A673 (cell line): ENCODE measurements at regions not wholly inside any gene's neighbourhood (a gene's known extent, or its start where the extent isn't known, plus 50 kb on each side); places are given as distances from the start of the nearest gene placed in this dataset.

ENCODE experiments used
- BruUV-seq: library from RNA; stranded (reverse); fragments of 400-500 nt; replicated peaks from 2 replicates; lab custom pipeline; 2021; lab: Mats Ljungman, UMichigan
- CTCF ChIA-PET: fragments of 300-600 bp; sonication (Branson Sonifier 250); formaldehyde crosslinking; loops from one replicate; lab custom pipeline; 2022; ENCODE audit warnings: antibody characterized with exemption; lab: Charles Lee
- POLR2A ChIA-PET: fragments of 300-600 bp; sonication (Branson Sonifier 250); formaldehyde crosslinking; loops from one replicate; lab custom pipeline; 2022; ENCODE audit warnings: antibody characterized with exemption; ENCODE audit not compliant: low non-redundant PET; lab: Charles Lee
- DNase-seq: peaks from one replicate; pipeline ENCODE4 v3.0.0-alpha.2; 2015; ENCODE audit warnings: low spot score
- H3K27ac ChIP-seq: fragments of 200-600 bp; sonication (generic); 2 replicates; pipeline ENCODE4 v1.5.1; 2016; ENCODE audit warnings: mixed run types, low read depth, mild to moderate bottlenecking, mixed read lengths, antibody characterized with exemption, low read length; ENCODE audit not compliant: poor library complexity, severe bottlenecking
- H3K27me3 ChIP-seq: fragments of 200-600 bp; sonication (generic); replicated peaks from 2 replicates; pipeline ENCODE4 v1.6.1; 2017; ENCODE audit warnings: mixed run types, low read depth, mild to moderate bottlenecking, mixed read lengths, antibody characterized with exemption, low read length; ENCODE audit not compliant: insufficient read depth, poor library complexity
- H3K36me3 ChIP-seq: fragments of 200-600 bp; sonication (generic); 2 replicates; pipeline ENCODE4 v1.6.1; 2016; ENCODE audit warnings: mixed run types, mild to moderate bottlenecking, mixed read lengths, antibody characterized with exemption, low read length; ENCODE audit not compliant: insufficient read depth, poor library complexity, severe bottlenecking
- H3K4me1 ChIP-seq: fragments of 200-600 bp; sonication (generic); 2 replicates; pipeline ENCODE4 v1.6.1; 2017; ENCODE audit warnings: mixed run types, mild to moderate bottlenecking, mixed read lengths, antibody characterized with exemption, low read length; ENCODE audit not compliant: insufficient read depth, poor library complexity, severe bottlenecking
- H3K4me3 ChIP-seq: fragments of 200-600 bp; sonication (generic); 2 replicates; pipeline ENCODE4 v1.5.1; 2016; ENCODE audit warnings: low read depth, mixed run types, mild to moderate bottlenecking, mixed read lengths, low read length; ENCODE audit not compliant: poor library complexity, severe bottlenecking
- H3K9me3 ChIP-seq: fragments of 200-600 bp; sonication (generic); 2 replicates; pipeline ENCODE4 v1.6.1; 2016; ENCODE audit warnings: mixed run types, low read depth, mild to moderate bottlenecking, mixed read lengths, antibody characterized with exemption, low read length; ENCODE audit not compliant: poor library complexity, severe bottlenecking
- CTCF ChIP-seq: fragments of 300-800, 200-600 bp; sonication (generic); conservative IDR thresholded peaks from 2 replicates; pipeline ENCODE4 v1.5.1; 2017; ENCODE audit warnings: low read depth, mild to moderate bottlenecking, antibody characterized with exemption, low read length, moderate library complexity, mixed read lengths
- EZH2 ChIP-seq: fragments of 200-600 bp; sonication (generic); IDR thresholded peaks from 2 replicates; pipeline ENCODE4 v1.6.1; 2017; ENCODE audit warnings: borderline replicate concordance, low read depth, mild to moderate bottlenecking, mixed read lengths, antibody characterized with exemption, low read length; ENCODE audit not compliant: poor library complexity, severe bottlenecking
- intact Hi-C: fragments of 100-400 bp; cut with micrococcal nuclease; formaldehyde crosslinking; loops from one replicate; pipeline ENCODE4 v1.10.0; 2022; ENCODE audit not compliant: unreplicated experiment

- H3K27ac ChIP-seq: no peak overlapping the region
- H3K4me1 ChIP-seq: peaks cover 3% of the 10 kb centered on the region
- DNase-seq: no peak
- no TSS peak for BruUV-seq
- ChIA-PET POLR2A (no interaction called here), CTCF (no interaction called here)
- H3K27me3 ChIP-seq: no peaks in the 10 kb centered on the region
- no peaks in the 10 kb centered on the region for H3K36me3 ChIP-seq
- intact Hi-C loops: no loop called here
- H3K9me3 ChIP-seq: no peaks in the 10 kb centered on the region
- TF ChIP-seq EZH2: no peak
- no peak for TF ChIP-seq CTCF
- H3K4me3 ChIP-seq: no peak overlapping the region
These were observed 139.2 kb downstream of the HGF start for GRCh38 chr7:81630600-81630999.

- DNase-seq: no peak
- BruUV-seq: no TSS peak
- no peaks in the 10 kb centered on the region for H3K9me3 ChIP-seq
- TF ChIP-seq CTCF (no peak), EZH2 (no peak)
- no peak overlapping the region for H3K27ac ChIP-seq
- peaks cover 8% of the 10 kb centered on the region for H3K4me1 ChIP-seq
- ChIA-PET POLR2A (no interaction called here), CTCF (no interaction called here)
- H3K36me3 ChIP-seq: no peaks in the 10 kb centered on the region
- no peaks in the 10 kb centered on the region for H3K27me3 ChIP-seq
- intact Hi-C loops: no loop called here
- H3K4me3 ChIP-seq: no peak overlapping the region
These were observed 140.1 kb downstream of the HGF start for GRCh38 chr7:81629702-81630101.

GRCh38 chr7:81628951-81629350, 140.9 kb downstream of the HGF start:
- POLR2A ChIA-PET: no interaction called here
- Histone ChIP-seq H3K27me3 (no peaks in the 10 kb centered on the region), H3K4me3 (no peak overlapping the region), H3K27ac (no peak overlapping the region), H3K9me3 (no peaks in the 10 kb centered on the region), H3K36me3 (no peaks in the 10 kb centered on the region), H3K4me1 (peaks cover 8% of the 10 kb centered on the region)
- intact Hi-C loops: no loop called here
- no peak for DNase-seq
- CTCF ChIA-PET: no interaction called here
- no peak for TF ChIP-seq EZH2
- no peak for TF ChIP-seq CTCF
- no TSS peak for BruUV-seq
